ENCODE measurements at regions not wholly inside any gene's neighbourhood (a gene's known extent, or its start where the extent isn't known, plus 50 kb on each side); places are given as distances from the start of the nearest gene placed in this dataset.

DNA sequence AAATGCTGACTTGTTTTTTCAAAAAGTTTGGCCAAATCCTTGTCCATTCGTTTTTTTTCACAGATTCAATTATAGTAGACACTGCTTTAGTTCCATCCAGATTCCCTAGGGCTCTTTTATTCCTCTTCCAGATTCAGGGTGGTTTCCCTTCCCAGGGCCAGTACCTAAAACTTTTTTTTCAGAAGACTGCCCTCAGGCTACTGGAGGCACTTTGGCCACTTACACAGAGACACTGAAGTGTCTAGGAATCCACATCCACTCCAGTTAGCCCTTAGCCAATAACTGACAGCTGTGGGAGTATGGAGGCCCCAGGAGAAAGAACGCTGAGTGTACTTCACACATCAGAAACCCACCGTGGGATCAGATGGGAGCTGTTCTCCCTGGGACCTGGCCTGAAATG, 77.3 kb downstream of the CCDC34 start:
- TF ChIP-seq EZH2 (IDR thresholded peaks at IDR 0.05; ENCODE audit: borderline replicate concordance, insufficient read depth, low read depth, low read length, poor library complexity, severe bottlenecking) (no peak), CTCF (IDR thresholded peaks at IDR 0.05) (no peak)

All from B cell (primary cell).